CD4-positive, alpha-beta memory T cell (primary cell): ENCODE measurements at regions not wholly inside any gene's neighbourhood (a gene's known extent, or its start where the extent isn't known, plus 50 kb on each side); places are given as distances from the start of the nearest gene placed in this dataset.
A peak's percentile ranks its signal among the peaks of the same experiment; 100 is the strongest.
"Not testable (repeated sequence)": the region's sequence is repeated elsewhere in the genome, so short reads cannot be mapped to it uniquely, and the experiment has no call there.

Experiments used
- CTCF ChIA-PET: fragments of 350-600 bp; sonication (Branson Sonifier 250); formaldehyde crosslinking; loops from one replicate; lab custom pipeline; 2021; ENCODE audit warnings: inconsistent platforms; ENCODE audit not compliant: partially characterized antibody; lab: Charles Lee
- POLR2A ChIA-PET: fragments of 350-600 bp; sonication (Branson Sonifier 250); formaldehyde crosslinking; loops from one replicate; lab custom pipeline; 2021; ENCODE audit not compliant: partially characterized antibody; lab: Charles Lee
- DNase-seq, 5 donors: peaks; one replicate each; pipeline versions ENCODE4 v3.0.0 to v3.0.0-alpha.2; 2020 to 2022; ENCODE audit warnings: mixed read lengths in 1 of 5
- H3K27ac ChIP-seq: one replicate; pipeline ENCODE4 v1.7.0; 2013; ENCODE audit warnings: low read depth, low read length
- H3K27me3 ChIP-seq: 2 replicates; pipeline ENCODE4 v1.7.0; 2013; ENCODE audit warnings: mild to moderate bottlenecking, low read length, moderate library complexity; ENCODE audit not compliant: insufficient read depth
- H3K36me3 ChIP-seq: 2 replicates; pipeline ENCODE4 v1.7.0; 2013; ENCODE audit warnings: mild to moderate bottlenecking, low read length, moderate library complexity; ENCODE audit not compliant: insufficient read depth
- H3K4me1 ChIP-seq: 2 replicates; pipeline ENCODE4 v1.7.0; 2013; ENCODE audit warnings: mild to moderate bottlenecking, low read length, moderate library complexity; ENCODE audit not compliant: insufficient read depth
- H3K4me3 ChIP-seq, 2 donors: one replicate each; pipeline ENCODE4 v1.7.0; 2013; ENCODE audit warnings: low read length in 2 of 2, mild to moderate bottlenecking in 1 of 2
- H3K9me3 ChIP-seq, 2 donors: one replicate each; pipeline ENCODE4 v1.7.0; 2013; ENCODE audit warnings: low read length in 2 of 2, control low read depth in 1 of 2; ENCODE audit not compliant: control insufficient read depth in 1 of 2
- H3K27ac Mint-ChIP-seq, 7 donors: one replicate each; pipeline ENCODE4 v1.8.0; 2020 to 2021; ENCODE audit warnings: mixed read lengths in 7 of 7, mild to moderate bottlenecking in 6 of 7, inconsistent platforms in 3 of 7, moderate library complexity in 3 of 7
- H3K27me3 Mint-ChIP-seq, 2 donors: one replicate each; pipeline ENCODE4 v1.8.0; 2020 to 2021; ENCODE audit warnings: mixed read lengths in 2 of 2
- H3K36me3 Mint-ChIP-seq, 2 donors: one replicate each; pipeline ENCODE4 v1.8.0; 2020 to 2021; ENCODE audit warnings: mixed read lengths in 2 of 2, inconsistent platforms in 1 of 2, mild to moderate bottlenecking in 1 of 2
- H3K4me1 Mint-ChIP-seq, 4 donors: one replicate each; pipeline ENCODE4 v1.8.0; 2020 to 2021; ENCODE audit warnings: mixed read lengths in 4 of 4, mild to moderate bottlenecking in 1 of 4
- H3K4me3 Mint-ChIP-seq, 8 donors: one replicate each; pipeline ENCODE4 v1.8.0; 2020 to 2021; ENCODE audit warnings: mixed read lengths in 8 of 8, mild to moderate bottlenecking in 7 of 8, moderate library complexity in 6 of 8, inconsistent platforms in 3 of 8
- H3K9me3 Mint-ChIP-seq, 8 donors: one replicate each; pipeline ENCODE4 v1.8.0; 2020 to 2021; ENCODE audit warnings: mixed read lengths in 8 of 8, mild to moderate bottlenecking in 5 of 8, inconsistent platforms in 3 of 8, moderate library complexity in 1 of 8
- intact Hi-C: fragments of 100-400 bp; cut with micrococcal nuclease; formaldehyde crosslinking; loops from one replicate; pipeline ENCODE4 v1.15.1; 2023

GRCh38 chrX:79026742-79027141 is 81.6 kb downstream of the P2RY10 start:
- POLR2A ChIA-PET, H3K36me3 ChIP-seq, H3K27ac ChIP-seq, H3K27me3 Mint-ChIP-seq, H3K4me1 Mint-ChIP-seq, DNase-seq, H3K4me3 ChIP-seq, H3K9me3 ChIP-seq, CTCF ChIA-PET, H3K4me1 ChIP-seq, H3K4me3 Mint-ChIP-seq, H3K27ac Mint-ChIP-seq, H3K36me3 Mint-ChIP-seq, intact Hi-C loops, H3K27me3 ChIP-seq: not testable (repeated sequence)
- H3K9me3 Mint-ChIP-seq = peaks cover 0 to 12% (median 1%) of the 10 kb centered on the region in 8 donors

DNA sequence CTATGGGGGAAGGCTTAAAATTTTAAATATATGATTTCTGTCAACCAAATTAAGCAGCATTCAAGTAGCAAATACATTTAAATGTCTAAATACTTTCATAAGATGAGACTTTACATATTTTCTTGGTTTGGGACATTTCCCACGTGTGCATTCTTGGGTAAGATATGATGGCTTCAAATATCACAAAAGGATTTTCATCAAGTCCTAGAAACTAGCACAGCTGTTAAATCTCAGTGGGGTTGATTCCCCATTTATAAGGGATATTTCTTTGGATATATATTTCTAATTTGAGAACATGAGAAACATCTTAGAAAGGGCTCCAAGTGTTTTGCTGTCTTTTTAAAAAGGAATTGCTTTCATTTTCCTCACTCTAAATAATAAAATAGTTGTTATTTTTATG is 90.2 kb downstream of the P2RY10 start:
- Mint-ChIP-seq H3K4me3 (no peak overlapping the region), H3K27ac (peak overlapping the region in 1 of 7 donors; percentile 74), H3K27me3 (no peaks in the 10 kb centered on the region), H3K4me1 (peaks cover 15 to 52% (median 25%) of the 10 kb centered on the region in 4 donors), H3K36me3 (no peaks in the 10 kb centered on the region), H3K9me3 (peaks cover 0 to 6% (median 0%) of the 10 kb centered on the region in 8 donors)
- H3K4me1 ChIP-seq = peaks cover 24% of the 10 kb centered on the region
- H3K27ac ChIP-seq = no peak overlapping the region
- ChIA-PET POLR2A (no interaction called here), CTCF (interaction anchor here (1.3 to 2.2 kb wide), 3 partner anchors 46 to 378 kb away, joined by 4 to 7 read pairs (median 5); no protein-coding TSS in a partner anchor)
- no peaks in the 10 kb centered on the region for H3K36me3 ChIP-seq
- no peak for DNase-seq
- intact Hi-C loops = no loop called here
- H3K27me3 ChIP-seq = no peaks in the 10 kb centered on the region
- no peaks in the 10 kb centered on the region for H3K9me3 ChIP-seq
- H3K4me3 ChIP-seq = no peak overlapping the region

DNA sequence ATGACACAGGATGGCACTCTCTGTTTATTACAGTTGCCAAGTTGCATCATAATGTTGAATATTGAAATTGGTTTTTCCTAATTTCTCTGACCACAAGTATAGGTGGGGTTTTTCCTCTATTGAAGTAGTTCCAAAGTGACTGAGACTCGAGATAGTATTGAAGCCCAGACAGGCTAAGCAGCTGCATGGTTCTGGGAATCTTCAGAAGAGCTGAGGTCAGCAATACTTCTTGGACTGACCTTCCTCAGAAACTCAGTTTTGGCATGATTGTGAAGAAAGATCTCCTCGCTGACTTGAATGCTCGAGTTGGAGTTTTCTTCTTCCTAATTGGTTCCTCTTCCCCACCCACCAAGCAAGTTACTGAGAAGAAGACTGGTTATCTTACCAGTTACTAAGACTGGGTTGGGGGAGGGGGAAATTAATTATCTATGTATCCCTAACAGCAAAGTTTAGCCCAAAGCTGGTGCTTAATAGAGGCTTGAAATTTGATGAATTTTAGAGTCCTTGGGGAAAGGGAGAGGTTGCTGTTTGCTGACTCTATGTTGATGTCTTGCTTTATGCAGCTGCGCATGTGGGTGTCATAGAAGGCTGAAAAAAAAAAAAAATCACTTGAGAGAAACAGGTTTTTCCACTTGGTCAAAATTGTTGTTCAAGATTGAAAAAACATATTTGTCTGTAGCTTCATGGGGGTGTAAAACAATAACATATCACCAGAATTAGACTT is 91.1 kb downstream of the P2RY10 start:
- H3K9me3 Mint-ChIP-seq = no peaks in the 10 kb centered on the region
- peaks cover 24% of the 10 kb centered on the region for H3K4me1 ChIP-seq
- DNase-seq = no peak
- H3K27me3 Mint-ChIP-seq = no peaks in the 10 kb centered on the region
- intact Hi-C loops = loop anchor here (2.0 kb wide), 1 partner anchor 46 kb away; no protein-coding TSS in a partner anchor
- peaks cover 15 to 52% (median 25%) of the 10 kb centered on the region in 4 donors for H3K4me1 Mint-ChIP-seq
- CTCF ChIA-PET = interaction anchor here (0.6 to 2.2 kb wide), 4 partner anchors 199 to 377 kb away, joined by 3 to 7 read pairs (median 4); no protein-coding TSS in a partner anchor
- POLR2A ChIA-PET = interaction anchor here (0.7 kb wide), 1 partner anchor 97 kb away, joined by 3 read pairs; no protein-coding TSS in a partner anchor
- no peaks in the 10 kb centered on the region for H3K36me3 Mint-ChIP-seq
- H3K9me3 ChIP-seq = no peaks in the 10 kb centered on the region
- peak overlapping the region in 4 of 8 donors; percentile 13 to 67 (median 36) for H3K4me3 Mint-ChIP-seq
- H3K27me3 ChIP-seq = no peaks in the 10 kb centered on the region
- peak overlapping the region in 2 of 7 donors; percentile 37 to 63 for H3K27ac Mint-ChIP-seq
- H3K36me3 ChIP-seq = no peaks in the 10 kb centered on the region
- H3K4me3 ChIP-seq = no peak overlapping the region
- H3K27ac ChIP-seq = no peak overlapping the region

GRCh38 chrX:79065696-79066095 is 78.8 kb upstream of the GPR174 start:
- Histone ChIP-seq H3K27me3 (no peaks in the 10 kb centered on the region), H3K4me1 (no peaks in the 10 kb centered on the region), H3K27ac (no peak overlapping the region), H3K36me3 (no peaks in the 10 kb centered on the region), H3K4me3 (no peak overlapping the region), H3K9me3 (no peaks in the 10 kb centered on the region)
- Mint-ChIP-seq H3K27me3 (no peaks in the 10 kb centered on the region), H3K27ac (no peak overlapping the region), H3K4me3 (no peak overlapping the region), H3K36me3 (peaks cover 2 to 4% of the 10 kb centered on the region in 2 donors), H3K4me1 (no peaks in the 10 kb centered on the region), H3K9me3 (peaks cover 0 to 20% (median 7%) of the 10 kb centered on the region in 8 donors)
- intact Hi-C loops = no loop called here
- DNase-seq = no peak
- ChIA-PET CTCF (no interaction called here), POLR2A (no interaction called here)

DNA sequence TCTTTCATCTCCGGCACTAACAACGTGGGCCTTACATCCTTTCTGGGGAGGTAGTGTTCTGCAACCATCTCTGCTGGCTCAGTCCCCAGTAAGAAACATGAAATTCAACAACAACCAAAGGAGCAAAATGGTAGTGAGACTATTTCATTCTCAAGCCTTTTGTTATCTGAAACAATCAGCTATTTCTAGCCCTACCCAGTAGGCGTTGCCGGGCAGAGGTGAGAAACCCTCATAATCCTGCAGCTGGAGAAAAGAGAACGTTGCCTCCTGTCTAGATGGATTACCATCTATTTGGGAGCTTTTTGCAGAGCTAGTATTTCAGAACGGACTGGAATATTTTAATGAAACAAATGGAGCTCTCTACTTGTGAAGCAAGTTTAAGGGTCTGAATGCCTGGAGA is 66.4 kb upstream of the GPR174 start:
- DNase-seq = peak in 1 of 5 donors; percentile 9
- H3K9me3 Mint-ChIP-seq = peaks cover 0 to 5% (median 0%) of the 10 kb centered on the region in 8 donors
- CTCF ChIA-PET = interaction anchor here (1.5 kb wide), 1 partner anchor 190 kb away, joined by 4 read pairs; no protein-coding TSS in a partner anchor
- peak overlapping the region; percentile 10 to 87 (median 65) for H3K27ac Mint-ChIP-seq
- Histone ChIP-seq H3K9me3 (no peaks in the 10 kb centered on the region), H3K27ac (peak overlapping the region; percentile 6), H3K27me3 (no peaks in the 10 kb centered on the region), H3K4me3 (peak overlapping the region in 1 of 2 donors; percentile 19), H3K36me3 (no peaks in the 10 kb centered on the region), H3K4me1 (peaks cover 23% of the 10 kb centered on the region)
- H3K4me3 Mint-ChIP-seq = peak overlapping the region; percentile 57 to 86 (median 73)
- POLR2A ChIA-PET = interaction anchor here (1.1 to 1.9 kb wide), 3 partner anchors 30 to 189 kb away, joined by 3 to 5 read pairs (median 4); no protein-coding TSS in a partner anchor
- peaks cover 12 to 23% (median 17%) of the 10 kb centered on the region in 4 donors for H3K4me1 Mint-ChIP-seq
- no peaks in the 10 kb centered on the region for H3K27me3 Mint-ChIP-seq
- intact Hi-C loops = no loop called here
- no peaks in the 10 kb centered on the region for H3K36me3 Mint-ChIP-seq

DNA sequence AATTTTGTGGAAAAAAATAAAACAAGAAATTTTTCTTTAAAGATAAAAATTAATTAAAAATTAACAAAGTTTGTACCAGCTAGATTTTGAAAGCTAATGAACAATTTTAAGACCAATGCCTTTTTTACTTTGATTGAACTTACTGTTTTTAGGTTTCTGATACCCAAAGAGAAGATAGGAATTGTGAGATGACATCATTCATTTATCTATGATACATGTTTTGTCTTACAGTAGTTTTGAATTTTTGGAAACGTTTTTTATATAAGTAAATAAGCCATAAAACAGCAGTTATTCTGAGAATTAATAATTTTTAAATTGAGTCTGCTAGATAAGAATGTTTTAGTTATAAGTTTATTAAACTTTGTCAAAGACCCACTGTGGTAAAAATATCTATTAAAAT is 65.0 kb upstream of the GPR174 start:
- Mint-ChIP-seq H3K27ac (peak overlapping the region in 2 of 7 donors; percentile 75 to 82), H3K9me3 (peaks cover 0 to under 1% (median 0%) of the 10 kb centered on the region in 8 donors), H3K4me3 (peak overlapping the region in 2 of 8 donors; percentile 51 to 76), H3K4me1 (peaks cover 12 to 28% (median 21%) of the 10 kb centered on the region in 4 donors), H3K27me3 (no peaks in the 10 kb centered on the region), H3K36me3 (no peaks in the 10 kb centered on the region)
- intact Hi-C loops = no loop called here
- Histone ChIP-seq H3K36me3 (no peaks in the 10 kb centered on the region), H3K27ac (no peak overlapping the region), H3K4me1 (peaks cover 33% of the 10 kb centered on the region), H3K27me3 (no peaks in the 10 kb centered on the region), H3K4me3 (no peak overlapping the region), H3K9me3 (no peaks in the 10 kb centered on the region)
- no peak for DNase-seq
- ChIA-PET POLR2A (interaction anchor here (0.9 to 3.8 kb wide), 7 partner anchors 9 to 191 kb away, joined by 3 to 40 read pairs (median 4); partner anchors contain the start of gene GPR174), CTCF (no interaction called here)

DNA sequence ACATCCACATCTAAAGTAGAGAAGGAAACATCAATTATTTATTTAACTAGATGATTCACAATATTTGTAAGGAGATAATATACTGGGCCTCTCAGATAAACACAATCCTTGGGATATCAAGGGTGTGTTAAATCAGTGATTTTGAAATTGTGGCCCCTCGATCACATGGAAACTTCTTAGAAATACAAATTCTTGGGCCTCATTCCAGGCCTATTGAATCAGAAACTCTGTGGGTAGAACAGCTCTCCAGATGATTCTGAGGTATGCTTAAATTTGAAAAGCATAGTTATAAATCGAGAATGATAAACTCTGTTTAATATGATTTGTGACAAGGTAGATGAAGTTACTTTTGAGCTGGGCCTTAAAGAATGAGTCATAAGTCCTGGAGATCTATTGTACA is 64.3 kb upstream of the GPR174 start:
- H3K27me3 ChIP-seq = no peaks in the 10 kb centered on the region
- Mint-ChIP-seq H3K4me3 (peak overlapping the region in 4 of 8 donors; percentile 17 to 76 (median 58)), H3K27ac (peak overlapping the region; percentile 2 to 86 (median 75)), H3K9me3 (no peaks in the 10 kb centered on the region), H3K4me1 (peaks cover 16 to 34% (median 24%) of the 10 kb centered on the region in 4 donors), H3K36me3 (no peaks in the 10 kb centered on the region), H3K27me3 (no peaks in the 10 kb centered on the region)
- no peak for DNase-seq
- H3K27ac ChIP-seq = peak overlapping the region; percentile 35
- H3K36me3 ChIP-seq = no peaks in the 10 kb centered on the region
- POLR2A ChIA-PET = interaction anchor here (0.9 to 3.8 kb wide), 8 partner anchors 9 to 190 kb away, joined by 3 to 40 read pairs (median 4); partner anchors contain the start of gene GPR174
- intact Hi-C loops = loop anchor here (5.0 kb wide), 2 partner anchors 133 to 958 kb away; partner anchors contain the start of gene P2RY10
- CTCF ChIA-PET = interaction anchor here (0.7 to 2.3 kb wide), 4 partner anchors 63 to 525 kb away, joined by 3 to 15 read pairs (median 4); no protein-coding TSS in a partner anchor
- H3K4me3 ChIP-seq = no peak overlapping the region
- no peaks in the 10 kb centered on the region for H3K9me3 ChIP-seq
- peaks cover 39% of the 10 kb centered on the region for H3K4me1 ChIP-seq
